Activated CD4-positive, alpha-beta T cell treated with anti-CD3 and anti-CD28 coated beads, Interleukin-2, amount 50 U/mL, for 24 hours (primary cell): ENCODE measurements at regions not wholly inside any gene's neighbourhood (a gene's known extent, or its start where the extent isn't known, plus 50 kb on each side); places are given as distances from the start of the nearest gene placed in this dataset.

Source experiments
- DNase-seq, 2 donors: peaks; one replicate each; pipeline ENCODE4 v3.0.0-alpha.2; 2020; ENCODE audit warnings: low read depth in 1 of 2, low spot score in 1 of 2

DNA sequence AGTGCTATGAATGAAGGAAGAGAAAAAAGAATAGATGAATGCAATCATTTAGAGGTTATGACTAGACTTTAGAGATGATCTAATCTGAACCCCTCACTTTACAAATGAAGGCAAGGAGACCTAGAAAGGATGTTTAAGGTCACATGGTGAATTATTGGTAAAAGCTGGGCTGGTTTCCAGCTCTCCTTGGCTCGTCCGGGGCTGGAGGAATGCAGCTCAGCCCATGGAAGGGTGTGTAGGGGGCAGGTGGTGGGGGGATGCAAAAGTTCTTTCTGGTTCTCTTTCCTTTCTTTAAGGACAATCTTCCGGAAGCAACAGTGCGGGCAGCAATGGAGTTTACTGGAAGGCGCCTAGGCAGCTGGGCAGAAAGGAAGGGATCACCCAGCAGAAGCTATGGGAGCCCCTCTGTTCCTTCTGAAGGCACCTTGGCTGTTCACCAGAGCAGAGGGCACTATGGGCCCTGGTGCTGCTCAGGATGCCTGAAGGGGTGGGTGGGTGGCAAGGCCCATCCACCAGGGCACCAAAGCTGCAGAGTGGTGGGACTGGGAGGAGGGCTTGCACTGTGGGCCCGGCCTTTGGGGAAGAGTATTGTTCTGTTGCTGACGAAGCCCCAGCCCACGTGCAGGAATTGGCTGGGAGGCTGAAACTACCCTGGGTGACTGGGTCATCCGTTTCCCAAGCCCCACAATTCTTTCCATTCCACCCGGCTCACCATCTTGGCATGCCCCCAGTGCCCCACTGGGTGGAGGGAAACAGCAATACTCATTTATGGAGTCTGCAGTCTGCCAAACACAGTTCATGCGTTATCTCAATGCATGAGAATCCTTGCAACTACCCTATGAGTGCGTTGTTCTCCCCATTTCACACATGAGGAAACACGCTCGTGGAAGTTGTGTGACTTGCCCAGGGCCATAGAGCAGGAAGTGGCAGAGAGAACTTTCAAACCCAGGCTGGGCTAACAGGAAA lies 78.2 kb downstream of the IRF2BPL start:
- DNase-seq = no peak

DNA sequence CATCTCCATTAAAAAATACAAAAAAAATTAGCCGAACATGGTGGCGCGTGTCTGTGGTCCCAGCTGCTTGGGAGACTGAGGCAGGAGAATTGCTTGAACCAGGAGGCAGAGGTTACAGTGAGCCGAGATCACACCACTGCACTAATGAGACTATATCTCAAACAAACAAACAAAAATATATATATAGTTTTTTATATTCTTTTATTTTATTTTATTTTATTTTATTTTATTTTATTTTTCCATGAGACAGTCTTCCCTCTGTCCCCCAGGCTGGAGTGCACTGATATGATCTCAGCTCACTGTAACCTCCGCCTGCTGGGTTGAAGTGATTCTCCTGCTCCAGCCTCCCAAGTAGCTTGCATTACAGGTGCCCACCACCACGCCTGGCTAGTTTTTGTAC lies 79.5 kb downstream of the IRF2BPL start:
- DNase-seq = no peak

DNA sequence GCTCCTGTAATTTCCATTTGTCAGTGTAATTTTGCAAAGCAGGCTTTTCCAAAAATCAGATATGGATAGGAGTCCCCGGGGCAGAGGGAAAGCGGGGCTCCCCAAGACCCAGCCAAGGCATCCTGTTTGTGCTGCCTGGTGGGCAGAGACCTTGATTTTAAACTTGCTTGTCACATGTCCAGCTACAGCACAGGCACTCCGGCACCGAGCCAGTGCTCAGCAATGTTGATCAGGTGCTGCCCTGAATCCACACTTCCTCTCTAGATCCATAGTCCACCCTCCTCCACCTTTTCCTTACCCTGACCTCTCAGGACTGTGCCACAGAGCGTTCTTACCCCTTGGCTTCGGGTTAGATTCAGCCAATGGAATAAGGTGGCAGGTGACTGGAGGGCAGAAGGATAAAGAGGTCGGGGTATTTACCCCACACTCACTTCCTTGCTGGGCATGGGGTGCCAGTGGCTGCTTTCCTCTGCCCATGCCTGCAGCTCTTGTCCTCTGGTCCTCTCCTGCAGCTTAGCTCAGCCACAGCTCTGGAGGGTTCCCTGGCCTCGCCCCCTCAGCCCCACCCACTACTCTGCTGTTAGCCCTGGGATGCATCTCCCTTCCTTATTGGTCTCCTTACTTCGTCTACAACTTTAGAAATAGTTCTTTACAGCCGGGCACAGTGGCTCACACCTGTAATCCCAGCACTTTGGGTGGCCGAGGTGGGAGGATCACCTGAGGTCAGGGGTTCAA lies 80.1 kb downstream of the IRF2BPL start:
- no peak for DNase-seq

DNA sequence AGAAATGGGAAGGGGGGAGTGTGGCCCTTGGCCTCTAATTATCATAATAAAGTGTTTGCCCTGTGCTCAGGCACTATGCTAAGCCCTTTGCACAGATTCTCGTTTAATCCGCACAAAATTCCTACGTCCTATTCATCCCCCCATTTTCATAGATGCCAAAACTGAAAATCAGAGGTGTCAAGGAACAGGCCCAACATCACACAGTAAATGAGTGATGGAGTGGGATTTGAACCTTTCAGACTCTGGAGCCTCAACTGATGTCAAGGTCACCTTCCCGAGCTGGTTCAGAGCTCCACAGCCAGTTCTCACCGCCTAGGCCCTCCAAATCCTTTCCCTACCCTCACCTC lies 80.7 kb downstream of the IRF2BPL start:
- no peak for DNase-seq

DNA sequence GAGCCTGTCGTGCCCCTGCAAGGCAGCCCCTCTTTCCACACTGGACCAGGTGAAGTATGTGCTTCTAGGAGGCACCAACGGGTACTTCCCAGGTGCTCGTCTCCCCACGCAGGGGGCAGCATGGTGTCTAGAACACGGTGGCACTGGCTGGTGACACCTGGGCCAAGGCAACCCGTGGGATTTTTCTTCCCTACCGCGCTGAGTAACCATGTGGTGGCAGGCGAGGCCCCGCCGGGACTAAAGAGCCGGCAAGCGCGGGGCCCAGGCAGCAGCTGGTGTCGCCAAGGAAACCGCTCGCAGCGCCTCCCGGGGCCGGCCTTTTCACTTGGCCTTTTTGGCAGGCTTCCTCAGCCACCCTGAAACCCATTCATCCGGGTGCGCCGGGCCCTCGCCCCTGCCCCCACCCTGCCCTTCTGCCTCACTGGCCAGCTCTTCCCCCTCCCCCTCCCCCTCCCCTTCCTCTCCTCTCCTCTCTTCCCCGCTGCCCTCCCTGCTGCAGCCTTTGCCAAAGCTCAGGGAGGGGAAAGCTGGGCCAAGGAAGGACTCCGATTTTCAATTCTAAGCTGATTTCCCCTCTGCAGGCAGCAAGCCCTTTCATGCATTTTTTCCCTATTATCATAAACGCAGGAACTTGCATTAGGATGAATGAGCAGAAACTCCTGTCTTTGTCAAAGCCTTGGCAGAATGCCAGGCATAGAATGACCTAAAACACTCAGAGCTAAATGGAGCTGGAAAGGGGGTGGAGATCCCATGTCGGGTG lies 81.2 kb downstream of the IRF2BPL start:
- DNase-seq = peak; percentile 51 to 71

DNA sequence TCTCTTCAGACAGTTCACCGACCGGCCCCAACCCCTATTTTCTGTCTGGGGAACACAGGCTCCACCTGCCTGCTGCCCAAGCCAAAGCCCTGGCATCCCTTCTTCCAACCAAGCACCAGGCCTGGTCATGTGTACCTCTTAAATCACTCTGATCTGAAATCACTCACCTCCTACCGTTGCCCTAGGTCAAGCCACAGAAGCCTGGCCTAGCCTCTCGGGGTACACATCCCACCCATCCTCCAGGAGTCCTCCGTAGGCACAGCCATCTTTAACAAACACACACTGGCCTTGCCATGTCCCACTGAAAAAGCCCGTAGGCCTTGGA lies 81.8 kb downstream of the IRF2BPL start:
- DNase-seq = no peak

DNA sequence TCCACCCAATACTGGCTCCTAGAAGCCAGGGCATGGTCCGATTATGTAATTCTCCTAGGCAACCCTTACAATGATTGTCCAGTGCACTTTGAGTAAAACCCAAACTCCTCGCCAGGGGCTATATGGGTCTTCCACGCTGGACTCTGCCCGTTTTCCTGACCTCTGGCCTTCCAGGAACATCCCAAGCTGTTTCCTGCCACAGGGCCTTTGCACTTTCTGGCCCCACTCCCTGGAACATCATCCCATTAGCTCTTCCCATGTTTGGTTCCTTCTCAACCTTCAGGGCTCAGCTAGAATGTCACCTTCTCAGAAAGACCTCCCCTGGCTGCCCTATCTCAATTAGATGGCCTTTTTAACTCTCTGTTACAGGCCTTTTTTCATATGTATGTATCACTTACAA lies 85.4 kb downstream of the IRF2BPL start:
- DNase-seq = no peak

DNA sequence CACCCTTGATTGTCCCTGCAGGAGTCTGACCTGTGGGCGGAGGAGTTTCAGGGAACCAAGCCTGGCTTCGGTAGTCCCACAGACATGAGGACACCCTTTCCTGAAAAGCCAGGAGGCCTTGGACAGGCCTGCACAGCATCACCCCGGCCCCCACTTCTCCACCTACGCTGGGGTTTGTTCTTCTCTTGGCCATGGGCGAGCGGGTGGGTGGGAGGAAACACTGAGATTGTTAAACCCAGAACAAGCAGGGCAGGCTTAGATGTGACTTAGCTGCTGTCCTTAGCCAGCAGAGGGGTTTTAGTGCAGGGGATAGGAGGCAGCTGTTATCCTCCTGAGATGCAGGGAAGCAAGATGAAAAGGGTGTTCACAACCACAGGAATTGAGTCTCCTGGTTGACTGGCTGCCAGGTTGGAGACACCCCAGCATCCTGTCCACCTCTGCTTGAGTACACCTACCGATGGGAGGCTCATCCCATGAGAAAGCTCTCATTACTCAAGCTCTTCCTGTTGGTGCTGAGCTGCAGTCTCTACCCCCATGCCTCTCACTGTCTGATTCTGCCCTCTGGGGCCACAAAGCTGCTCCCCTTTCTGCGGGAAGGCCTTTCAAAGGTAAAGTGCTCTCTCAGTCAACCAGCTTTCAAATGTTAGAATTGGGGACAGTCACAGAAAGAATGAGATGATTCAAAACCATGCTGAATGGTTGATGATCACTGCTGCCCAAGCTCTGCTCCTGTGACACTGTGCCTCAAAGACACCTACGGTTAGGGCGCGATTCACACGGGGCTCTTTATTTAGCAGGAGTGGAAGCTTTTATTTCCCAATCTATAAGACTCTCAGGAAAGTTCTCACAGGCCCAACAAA lies 86.3 kb downstream of the IRF2BPL start:
- no peak for DNase-seq

DNA sequence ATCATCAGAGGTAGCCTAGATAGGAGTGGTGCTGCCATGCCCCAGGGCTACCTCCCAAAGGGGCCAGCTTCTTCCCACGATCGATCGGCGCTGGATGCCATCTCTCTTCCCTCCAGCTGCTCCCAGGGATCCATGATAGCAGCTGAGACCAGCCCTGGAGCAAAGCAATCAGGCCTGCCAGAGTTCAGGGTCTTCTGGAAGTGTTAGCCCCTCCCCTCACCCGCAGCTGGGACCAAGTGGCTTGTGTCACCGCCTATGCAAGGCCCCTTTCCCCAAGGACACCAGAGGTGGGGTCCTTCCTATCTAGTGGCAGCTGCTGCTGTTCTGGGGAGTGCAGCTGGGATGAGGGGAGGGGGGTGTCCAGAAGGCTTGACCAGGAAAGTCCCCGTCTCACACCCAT lies 87.0 kb downstream of the IRF2BPL start:
- DNase-seq = no peak

DNA sequence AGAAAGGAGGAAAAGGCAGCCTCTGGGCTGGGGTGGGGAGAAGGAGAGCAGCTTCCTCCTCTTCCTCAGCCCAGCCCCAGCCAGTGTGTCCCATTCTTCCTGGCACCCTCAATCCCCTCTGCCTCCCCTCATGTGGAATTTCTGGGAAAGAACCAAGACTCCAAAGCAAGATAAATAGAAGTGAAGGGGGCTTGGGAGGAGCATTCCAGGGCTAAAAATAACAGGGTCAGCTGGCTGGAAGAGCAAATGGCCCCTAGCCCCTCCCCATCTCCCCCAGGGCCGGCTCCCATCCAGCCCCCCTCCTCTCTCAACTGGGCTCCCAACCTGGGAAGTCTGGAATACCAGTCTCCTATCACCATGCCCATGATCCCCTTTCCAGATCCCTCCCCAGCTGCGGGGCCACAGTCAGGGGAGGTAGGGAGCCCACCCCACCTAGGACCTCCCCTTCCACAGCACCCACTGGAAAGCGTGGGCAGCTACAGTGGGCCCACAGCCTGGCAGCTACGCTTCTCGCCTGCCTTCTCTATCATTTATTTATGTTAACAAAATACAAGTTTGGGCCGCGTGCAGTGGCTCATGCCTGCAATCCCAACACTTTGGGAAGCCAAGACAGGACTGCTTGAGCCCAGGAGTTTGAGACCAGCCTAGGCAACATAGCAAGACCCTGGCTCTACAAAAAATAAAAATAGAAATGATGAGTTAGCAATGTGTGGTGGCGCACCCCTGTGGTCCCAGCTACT lies 88.3 kb downstream of the IRF2BPL start:
- no peak for DNase-seq

DNA sequence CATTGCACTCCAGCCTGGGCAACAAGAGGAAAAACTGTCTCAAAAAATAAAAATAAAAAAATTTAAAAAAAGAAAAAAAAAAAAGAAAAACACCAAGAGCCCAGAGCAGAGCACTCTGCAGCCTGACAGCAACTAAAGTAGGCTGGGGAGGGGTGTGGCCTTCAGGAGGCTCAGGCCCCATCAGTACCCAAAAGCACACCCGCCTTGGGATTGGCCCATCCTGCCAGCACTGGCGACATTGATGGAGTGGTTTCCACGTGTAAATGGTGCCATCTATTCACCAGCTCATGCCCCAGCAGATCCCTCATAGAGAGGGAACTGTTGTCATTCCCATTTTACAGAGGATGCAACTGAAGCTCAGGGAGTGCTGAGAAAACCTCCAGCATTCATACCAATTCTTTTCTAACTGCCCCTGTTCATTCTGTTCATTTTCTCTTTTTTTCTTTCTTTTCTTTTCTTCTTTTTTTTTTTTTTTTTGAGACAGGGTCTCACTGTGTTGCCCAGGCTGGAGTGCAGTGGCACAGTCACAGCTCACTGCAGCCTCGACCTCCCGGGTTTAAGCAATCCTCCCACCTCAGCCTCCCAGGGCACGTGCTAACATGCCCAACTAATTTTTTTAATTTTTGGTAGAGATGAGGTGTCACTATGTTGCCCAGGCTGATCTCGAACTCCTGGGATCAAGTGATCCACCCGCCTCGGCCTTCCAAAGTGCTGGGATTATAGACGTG lies 89.3 kb downstream of the IRF2BPL start:
- no peak for DNase-seq

DNA sequence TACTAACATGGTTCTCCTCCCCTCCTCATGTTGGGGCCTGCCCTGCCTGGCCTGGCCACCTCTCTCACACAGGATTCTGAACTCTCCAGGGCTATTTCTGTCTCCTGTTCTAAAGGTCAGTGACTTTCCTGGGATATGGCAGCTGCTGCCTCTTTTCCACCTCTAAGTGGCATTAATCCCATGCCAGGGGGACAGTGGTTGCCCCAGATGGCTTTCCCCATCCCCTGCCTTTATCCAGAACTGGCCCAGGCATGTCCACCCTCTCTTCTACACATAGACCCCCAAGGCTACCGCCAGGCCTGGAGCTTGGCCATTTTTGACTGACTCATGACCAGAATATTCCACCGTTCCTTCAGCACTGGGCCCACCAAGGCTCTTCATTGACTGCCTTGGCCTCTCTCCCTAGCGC lies 90.4 kb downstream of the IRF2BPL start:
- DNase-seq = no peak

DNA sequence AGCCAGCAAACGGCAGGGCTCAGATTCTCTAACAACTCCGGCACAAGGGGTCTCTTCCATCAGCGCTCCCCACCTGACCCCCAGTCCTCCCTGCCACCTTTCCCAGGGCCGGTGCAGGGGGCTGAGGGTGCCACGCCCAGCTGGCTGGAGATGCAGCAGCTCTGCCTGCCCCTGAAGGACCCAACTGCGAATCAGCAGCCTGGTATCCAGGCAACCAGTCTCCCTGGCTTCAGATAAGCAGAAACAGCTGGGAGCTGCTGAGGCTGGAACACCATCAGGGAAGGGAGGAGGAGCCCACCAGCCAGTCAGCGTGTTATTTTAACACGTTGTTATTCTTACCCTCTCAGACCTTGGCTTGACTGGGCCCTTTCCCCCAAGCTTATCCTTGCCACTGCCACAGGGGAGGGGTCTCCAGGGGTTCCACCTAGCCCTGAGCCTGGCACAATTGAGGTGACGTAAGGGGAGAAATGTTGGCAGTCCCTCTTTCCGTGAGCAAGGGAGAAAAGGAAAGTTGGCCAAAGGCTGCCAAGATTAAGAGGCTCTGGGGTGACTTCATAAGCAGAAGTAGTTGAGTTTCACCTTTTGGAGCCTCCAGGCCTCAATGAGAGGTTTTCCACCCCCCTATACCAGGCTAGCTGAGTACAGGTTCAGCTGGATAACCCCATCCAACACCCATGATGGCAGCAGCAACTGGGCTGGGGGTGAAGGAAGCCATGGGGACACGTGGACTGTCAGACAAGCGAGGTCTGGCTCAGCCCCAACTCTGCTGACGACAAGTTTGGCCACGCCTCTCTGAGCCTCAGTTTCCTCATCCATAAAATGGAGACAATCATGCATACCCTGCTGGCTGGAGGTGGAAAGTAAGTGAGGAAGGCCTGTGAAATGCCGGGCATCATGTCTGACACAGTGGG lies 91.1 kb downstream of the IRF2BPL start:
- no peak for DNase-seq

DNA sequence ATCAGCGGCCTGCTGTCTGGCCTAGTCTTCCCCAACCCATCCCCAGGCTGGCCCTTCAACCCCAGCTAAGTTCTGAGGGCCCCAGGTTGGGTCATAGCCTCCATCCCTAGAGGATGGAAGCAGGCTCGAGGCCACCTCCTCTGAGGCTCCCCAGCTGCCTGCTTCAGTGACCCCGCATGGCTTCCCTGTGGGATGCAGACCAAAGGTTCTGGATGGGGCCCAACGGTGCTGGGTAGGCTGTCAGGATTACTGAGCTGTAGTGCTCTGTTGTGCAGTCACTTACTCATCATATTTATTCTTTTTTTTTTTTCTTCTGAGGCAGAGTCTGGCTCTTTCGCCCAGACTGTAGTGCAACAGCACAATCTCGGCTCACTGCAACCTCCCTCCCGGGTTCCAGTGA lies 92.0 kb downstream of the IRF2BPL start:
- no peak for DNase-seq

DNA sequence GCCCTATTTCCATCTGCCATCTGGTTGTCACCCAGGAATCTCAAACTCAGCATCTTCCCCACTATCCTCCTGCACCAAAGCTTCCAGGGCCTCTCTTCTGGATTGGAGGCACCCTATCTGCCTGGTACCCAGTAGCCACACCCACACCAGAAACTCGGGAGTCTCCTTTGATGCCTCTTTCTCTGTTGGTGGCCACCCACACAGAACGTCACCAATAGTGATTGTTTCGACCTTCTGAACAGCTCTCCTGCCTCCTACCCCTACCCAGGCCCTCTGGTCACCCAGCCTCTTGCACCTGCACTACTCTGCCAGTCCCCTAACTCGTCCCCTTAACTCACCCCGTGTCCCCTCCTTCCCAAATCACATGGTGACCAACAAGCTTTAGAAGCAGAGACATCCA lies 95.0 kb downstream of the IRF2BPL start:
- no peak for DNase-seq

DNA sequence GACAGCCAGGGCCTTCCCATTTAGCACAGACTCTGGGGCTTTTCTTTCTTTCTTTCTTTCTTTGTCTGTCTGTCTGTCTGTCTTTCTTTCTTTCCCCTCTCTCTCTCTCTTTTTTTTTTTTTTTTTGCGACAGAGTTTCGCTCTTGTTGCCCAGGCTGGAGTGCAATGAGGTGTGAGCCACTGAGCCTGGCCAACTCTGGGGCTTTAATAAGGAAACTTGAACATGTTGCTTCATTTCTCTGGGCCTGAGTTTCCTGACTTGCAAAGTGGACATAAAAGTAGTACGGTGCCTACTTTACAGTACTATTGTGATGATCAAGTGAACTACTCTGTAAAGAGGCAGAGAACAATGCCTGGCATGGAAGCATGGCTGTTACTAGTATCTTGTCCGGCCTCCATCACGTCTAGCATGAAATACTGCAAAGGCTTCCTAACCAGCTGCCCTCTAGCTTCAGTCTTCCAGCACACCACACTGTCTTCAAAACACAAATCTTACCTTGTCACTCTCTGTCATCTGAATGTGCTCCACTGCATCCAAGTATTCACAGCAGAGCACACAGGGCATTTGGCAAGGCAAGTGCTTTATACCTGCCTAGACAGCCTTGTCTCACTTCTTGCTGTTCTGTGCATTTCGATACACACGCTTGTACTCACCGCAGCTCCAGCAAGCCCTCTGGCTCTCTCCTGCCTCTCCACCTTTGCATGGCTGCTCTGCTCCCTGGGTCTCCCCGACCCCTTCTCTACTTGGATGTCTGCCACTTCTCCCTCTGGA lies 96.7 kb downstream of the IRF2BPL start:
- no peak for DNase-seq

DNA sequence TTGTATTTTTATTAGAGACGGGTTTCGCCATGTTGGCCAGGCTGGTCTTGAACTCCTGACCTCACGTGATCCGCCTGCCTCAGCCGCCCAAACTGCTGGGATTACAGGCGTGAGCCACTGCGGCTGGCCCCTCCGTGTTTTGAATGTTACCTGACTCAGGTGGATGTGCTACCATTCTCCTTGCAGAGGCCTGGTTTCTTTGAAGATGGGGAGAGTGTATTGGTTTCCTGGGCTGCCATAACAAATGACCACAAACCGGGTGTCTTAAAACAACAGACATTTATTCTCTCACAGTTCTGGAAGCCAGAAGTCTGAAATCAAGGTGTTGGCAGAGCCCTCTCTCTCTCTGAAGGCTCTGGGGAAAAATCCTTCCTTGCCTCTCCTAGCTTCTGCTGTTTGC lies 98.0 kb downstream of the IRF2BPL start:
- DNase-seq = no peak

DNA sequence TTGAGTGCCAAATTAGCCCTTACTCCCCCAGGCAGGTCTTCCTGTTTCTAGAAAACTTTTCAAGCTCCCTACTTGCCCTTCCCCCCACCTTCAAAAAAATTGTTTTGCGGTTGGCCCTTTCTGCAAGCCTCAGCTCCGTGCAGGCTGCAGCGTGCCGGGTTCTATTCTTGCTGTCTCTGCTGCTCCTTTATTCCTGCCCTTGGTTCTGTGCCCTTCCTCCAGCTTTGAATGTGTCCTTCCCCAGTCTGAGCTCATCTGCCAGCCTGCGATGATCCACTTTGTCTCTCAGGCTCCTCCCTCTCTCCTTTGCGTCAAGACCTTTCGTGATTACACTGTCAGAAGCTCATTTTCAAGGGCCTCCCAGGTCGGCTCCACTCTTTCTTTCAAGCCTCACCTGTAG lies 98.6 kb downstream of the IRF2BPL start:
- DNase-seq = peak in 1 of 2 donors; percentile 39
